ENCODE measurements at regions not wholly inside any gene's neighbourhood (a gene's known extent, or its start where the extent isn't known, plus 50 kb on each side); places are given as distances from the start of the nearest gene placed in this dataset.

DNA sequence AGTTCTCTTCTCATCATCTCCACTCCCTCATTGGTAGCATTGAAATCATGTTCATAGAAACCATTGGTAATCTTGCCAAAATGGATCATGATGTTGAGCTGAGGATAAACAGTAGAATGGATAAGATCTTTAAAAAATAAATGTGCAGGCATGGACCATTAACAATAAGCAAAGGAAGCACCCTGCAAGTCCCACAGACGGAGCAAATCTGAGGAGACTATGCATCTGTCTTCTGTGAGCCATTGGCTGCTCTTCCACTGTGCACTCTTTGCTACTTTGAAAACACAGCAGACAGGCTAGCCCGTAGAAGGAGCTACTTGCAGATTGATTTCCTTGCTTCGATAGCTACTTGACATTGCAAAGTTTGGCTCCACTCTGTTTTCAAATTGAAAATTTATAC lies 535.0 kb downstream of the PKHD1 start:
- TF ChIP-seq, protein P1, sequence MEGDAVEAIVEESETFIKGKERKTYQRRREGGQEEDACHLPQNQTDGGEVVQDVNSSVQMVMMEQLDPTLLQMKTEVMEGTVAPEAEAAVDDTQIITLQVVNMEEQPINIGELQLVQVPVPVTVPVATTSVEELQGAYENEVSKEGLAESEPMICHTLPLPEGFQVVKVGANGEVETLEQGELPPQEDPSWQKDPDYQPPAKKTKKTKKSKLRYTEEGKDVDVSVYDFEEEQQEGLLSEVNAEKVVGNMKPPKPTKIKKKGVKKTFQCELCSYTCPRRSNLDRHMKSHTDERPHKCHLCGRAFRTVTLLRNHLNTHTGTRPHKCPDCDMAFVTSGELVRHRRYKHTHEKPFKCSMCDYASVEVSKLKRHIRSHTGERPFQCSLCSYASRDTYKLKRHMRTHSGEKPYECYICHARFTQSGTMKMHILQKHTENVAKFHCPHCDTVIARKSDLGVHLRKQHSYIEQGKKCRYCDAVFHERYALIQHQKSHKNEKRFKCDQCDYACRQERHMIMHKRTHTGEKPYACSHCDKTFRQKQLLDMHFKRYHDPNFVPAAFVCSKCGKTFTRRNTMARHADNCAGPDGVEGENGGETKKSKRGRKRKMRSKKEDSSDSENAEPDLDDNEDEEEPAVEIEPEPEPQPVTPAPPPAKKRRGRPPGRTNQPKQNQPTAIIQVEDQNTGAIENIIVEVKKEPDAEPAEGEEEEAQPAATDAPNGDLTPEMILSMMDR (IDR thresholded peaks at IDR 0.05), result no peak
- TF ChIP-seq POLR2A (IDR thresholded peaks at IDR 0.05), result no peak

Data from heart left ventricle (tissue), 13 donors.